NB4 (cell line): ENCODE measurements at regions not wholly inside any gene's neighbourhood (a gene's known extent, or its start where the extent isn't known, plus 50 kb on each side); places are given as distances from the start of the nearest gene placed in this dataset.

Source experiments
- CTCF ChIP-seq: IDR thresholded peaks from one replicate; pipeline ENCODE4 v1.5.1; 2012; ENCODE audit warnings: low read depth, low read length
- MAX ChIP-seq: IDR thresholded peaks from 2 replicates; pipeline ENCODE4 v1.6.1; 2011; ENCODE audit warnings: low read depth, low read length
- MYC ChIP-seq: IDR thresholded peaks from 2 replicates; pipeline ENCODE4 v1.6.1; 2011; ENCODE audit warnings: low read depth, low read length
- POLR2A ChIP-seq: IDR thresholded peaks from 2 replicates; pipeline ENCODE4 v1.6.1; 2011; ENCODE audit warnings: mild to moderate bottlenecking; ENCODE audit not compliant: insufficient read length; ENCODE audit errors: extremely low read depth

GRCh38 chr16:85481206-85481605 lies 131.9 kb upstream of the GSE1 start:
- TF ChIP-seq POLR2A (no peak), CTCF (no peak), MAX (no peak), MYC (no peak)
